ENCODE measurements at regions not wholly inside any gene's neighbourhood (a gene's known extent, or its start where the extent isn't known, plus 50 kb on each side); places are given as distances from the start of the nearest gene placed in this dataset.

- DNase-seq, result no peak
Measured at GRCh38 chr6:47360388-47360787, 50.7 kb upstream of the TNFRSF21 start.

DNA sequence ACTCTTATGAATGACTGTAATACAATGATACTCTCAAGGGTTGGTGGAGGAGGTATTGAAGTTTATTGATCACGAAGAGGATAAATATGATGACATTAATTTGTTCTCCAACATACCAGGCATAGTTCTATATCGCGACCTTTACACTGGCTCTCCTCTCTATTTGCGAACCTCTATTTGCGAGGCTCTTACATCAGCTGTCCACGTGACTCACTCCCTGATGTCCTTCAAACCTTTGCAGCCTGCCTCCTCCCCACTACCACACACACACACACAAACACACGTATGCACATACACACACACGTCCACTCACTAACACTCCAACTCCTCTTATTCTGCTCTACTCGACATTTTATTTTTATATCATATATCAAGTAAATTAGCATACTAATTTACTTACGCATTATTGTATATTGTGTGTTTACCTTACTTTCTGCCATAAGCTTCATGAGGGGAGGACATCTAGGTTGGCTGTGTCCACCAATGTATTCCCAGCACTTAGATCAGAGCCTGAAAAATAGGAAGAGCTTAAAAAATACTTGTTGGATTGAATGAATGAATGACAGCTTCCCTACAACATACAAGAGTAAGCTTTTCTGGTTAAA lies 53.3 kb upstream of the TNFRSF21 start:
- no peak for DNase-seq

- no peak for DNase-seq
Measured at GRCh38 chr6:47363736-47364135, 54.0 kb upstream of the TNFRSF21 start.

- DNase-seq, result no peak
Measured at GRCh38 chr6:47366335-47366890, 56.7 kb upstream of the TNFRSF21 start.

- peak in 2 of 3 donors; percentile 17 for DNase-seq
Measured at GRCh38 chr6:47371139-47371869, 61.6 kb upstream of the TNFRSF21 start.

GRCh38 chr6:47371870-47372255 lies 62.2 kb upstream of the TNFRSF21 start:
- DNase-seq, result no peak

DNA sequence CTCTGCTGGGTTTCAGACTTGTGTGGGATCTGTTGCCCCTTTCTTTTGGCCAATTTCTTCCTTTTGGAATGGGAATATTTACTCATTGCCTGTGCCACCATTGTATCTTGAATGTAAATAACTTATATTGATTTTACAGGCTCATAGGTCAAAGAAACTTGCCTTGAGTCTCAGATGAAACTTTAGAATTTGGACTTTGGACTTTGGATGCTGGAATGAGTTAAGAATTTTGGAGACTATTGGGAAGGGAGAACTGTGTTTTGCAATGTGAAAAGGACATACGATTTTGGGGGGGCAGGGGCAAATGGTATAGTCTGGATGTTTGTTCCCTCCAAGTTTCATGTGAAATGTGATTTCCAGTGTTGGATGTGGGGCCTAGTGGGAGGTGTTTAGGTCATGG lies 62.6 kb upstream of the TNFRSF21 start:
- no peak for DNase-seq

DNA sequence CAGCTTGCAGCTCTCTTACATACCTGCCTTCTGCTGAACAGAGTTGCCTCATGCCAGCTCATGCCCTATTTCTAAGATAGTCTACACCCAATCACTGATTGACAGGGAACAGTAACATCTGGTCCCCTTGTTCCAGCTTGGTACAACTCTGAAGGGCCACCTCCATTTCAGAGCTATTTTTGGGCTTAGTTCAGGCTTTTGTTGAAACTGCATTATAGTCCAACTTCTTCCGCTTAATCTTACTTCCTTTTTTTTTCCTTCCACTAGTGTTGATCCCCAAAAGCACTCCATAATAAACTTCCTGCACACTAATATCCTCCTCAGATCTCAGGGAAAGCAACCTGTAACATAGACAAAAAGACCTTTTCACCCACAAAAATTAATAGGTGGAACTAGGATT lies 65.7 kb upstream of the TNFRSF21 start:
- peak in 1 of 3 donors; percentile 9 for DNase-seq

DNA sequence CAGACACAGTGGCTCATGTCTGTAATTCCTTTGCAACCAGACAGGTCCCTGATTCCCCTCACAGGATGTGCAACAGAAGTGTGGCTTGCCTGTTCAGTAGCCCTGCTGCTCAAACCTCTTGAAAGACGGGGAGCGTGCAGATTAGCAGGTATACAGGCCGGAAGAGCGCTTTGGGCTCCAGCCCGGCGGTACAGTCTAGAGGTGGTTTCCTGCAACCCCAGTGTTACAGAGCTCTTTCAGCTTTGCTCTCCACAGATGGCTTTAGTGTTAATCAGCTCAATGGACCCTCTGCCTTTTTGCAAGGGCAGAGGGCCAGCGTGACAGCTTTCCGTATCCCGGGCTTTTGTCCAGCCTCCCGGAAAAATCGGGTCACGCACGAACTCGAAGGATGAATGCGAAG lies 67.2 kb upstream of the TNFRSF21 start:
- DNase-seq, result no peak

DNA sequence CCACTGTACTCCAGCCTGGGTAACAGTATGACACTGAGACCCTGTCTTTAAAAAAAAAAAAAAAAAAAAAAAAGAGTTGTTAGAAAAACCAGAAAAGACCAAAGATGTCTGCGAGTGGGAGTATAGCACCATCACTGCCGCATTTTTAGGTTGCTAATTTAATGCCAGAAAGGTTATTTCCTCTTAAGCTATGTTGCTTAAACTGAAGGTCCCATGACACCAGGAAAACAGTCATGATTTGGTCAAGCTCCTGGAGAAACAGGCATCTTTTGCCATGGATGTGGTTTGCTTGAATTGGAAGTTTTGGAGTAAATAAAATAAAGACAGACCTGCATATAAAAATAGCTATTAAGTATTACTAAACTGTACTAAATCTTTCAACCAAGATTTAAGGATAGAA lies 68.3 kb upstream of the TNFRSF21 start:
- DNase-seq, result no peak

GRCh38 chr6:47379328-47379727 lies 69.6 kb upstream of the TNFRSF21 start:
- DNase-seq, result no peak

- DNase-seq, result no peak
Measured at GRCh38 chr6:47380251-47380650, 70.5 kb upstream of the TNFRSF21 start.

- DNase-seq, result no peak
Measured at GRCh38 chr6:47381036-47381435, 71.3 kb upstream of the TNFRSF21 start.

- DNase-seq, result no peak
Measured at GRCh38 chr6:47383360-47383759, 73.7 kb upstream of the TNFRSF21 start.

DNA sequence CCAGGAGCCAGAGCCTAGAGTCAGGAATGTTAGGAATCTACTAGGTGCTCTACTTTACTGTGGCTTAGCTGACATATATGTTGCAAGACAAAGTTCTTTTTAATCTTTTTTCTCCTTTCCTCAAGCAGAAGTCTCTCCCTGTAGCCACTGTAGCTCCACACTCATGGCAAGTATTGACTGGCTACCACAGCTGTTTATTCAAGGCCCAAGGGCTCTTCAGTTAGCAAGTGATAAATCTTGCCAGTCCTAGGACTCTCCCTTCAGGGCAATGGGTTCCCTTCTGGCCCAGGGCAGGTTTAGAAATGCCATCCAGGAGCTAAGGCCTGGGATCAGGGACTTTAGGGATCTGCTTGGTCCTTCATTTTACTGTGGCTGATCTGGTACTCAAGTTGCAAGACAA lies 82.0 kb upstream of the TNFRSF21 start:
- no peak for DNase-seq

DNA sequence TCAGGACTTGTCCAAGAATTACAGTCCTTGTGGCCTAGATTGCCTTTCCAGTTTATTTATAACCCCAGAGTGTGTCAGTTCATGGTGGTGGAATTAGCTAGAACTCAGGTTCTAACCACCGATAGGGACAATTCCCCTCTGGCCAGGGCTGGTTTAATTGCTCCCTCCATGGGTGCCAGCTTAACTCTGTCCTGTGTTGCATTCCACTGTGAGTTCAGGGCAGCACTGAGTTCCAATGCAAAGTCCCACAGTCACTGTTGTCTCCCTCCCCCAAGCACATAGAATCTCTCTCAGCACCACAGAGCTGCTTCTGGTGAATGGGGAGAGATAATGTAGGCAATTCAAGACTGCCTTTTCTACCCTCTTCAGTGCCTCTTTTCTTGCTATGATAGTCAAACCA lies 82.5 kb upstream of the TNFRSF21 start:
- DNase-seq, result no peak

DNA sequence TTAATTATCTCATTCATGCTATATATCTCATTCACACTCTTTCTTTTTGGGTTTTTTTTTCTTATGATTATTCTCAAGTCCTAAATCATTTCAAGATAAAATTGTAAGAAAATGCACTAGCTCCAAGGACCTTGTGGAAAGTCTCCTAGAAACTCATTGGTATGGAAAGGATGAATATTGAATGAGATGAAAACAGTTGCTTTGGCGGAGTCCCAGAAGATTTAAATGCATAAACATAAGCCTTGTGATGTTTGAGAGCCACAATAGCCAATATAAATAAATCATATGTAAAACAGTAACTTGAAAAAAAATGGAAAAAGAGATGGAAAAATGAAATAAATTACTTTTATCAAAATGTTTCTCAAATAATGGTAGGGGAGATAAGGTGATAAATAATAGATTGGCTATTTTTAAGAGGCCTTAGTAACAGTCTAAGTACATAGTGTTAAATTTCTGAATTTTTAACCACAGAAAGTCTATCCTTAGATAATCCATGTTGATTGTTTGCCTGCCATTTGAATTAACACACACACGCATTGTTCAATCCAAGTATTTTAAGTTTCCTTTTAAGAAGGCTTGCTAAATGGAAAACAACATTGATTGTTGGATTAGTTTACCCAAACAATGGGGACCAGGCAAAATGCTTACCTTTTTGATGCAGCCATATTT lies 81.1 kb upstream of the CD2AP start:
- DNase-seq, result no peak

- DNase-seq, result no peak
Measured at GRCh38 chr6:47400581-47400980, 77.0 kb upstream of the CD2AP start.

GRCh38 chr6:47402081-47402480 lies 75.5 kb upstream of the CD2AP start:
- no peak for DNase-seq

- DNase-seq, result no peak
Measured at GRCh38 chr6:47403056-47403455, 74.5 kb upstream of the CD2AP start.

- no peak for DNase-seq
Measured at GRCh38 chr6:47403801-47404200, 73.8 kb upstream of the CD2AP start.

DNA sequence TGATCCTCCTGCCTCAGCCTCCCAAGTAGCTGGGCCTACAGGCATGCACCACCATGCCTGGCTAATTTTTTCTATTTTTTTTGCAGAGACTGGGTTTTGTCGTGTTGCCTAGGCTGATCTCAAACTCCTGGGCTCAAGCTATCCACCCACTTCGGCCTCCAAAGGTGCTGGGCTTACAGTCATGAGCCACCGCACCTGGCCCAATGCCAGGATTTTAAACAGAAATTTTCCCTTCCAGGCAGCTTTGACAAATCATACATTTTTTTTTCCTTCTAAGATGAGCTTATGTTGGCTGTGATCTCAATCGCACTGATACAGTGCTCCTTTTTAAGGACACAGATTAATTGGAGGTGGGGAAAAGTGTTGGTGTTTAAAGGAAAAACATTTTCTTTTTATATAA lies 73.2 kb upstream of the CD2AP start:
- no peak for DNase-seq

DNA sequence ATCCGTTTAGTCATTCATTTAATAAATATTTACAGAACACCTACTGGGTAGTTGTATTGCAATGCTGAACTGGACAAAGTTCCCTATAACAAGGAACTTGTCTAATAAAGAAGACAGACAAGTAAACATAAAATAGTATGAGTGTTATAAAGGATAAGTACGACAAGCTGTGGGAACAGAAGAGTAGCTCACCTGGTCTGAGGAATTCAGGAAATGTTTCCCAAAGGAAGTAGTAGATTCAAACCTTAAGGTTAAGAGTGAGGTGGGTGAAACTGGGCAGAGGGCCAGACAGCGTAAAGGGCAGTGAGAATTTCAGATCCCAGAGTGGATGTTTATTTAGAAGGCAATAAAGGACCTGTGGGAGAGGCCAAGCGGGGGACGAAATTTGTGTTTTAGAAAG lies 72.3 kb upstream of the CD2AP start:
- no peak for DNase-seq

All from muscle of back (tissue), 3 donors.